ENCODE measurements at regions not wholly inside any gene's neighbourhood (a gene's known extent, or its start where the extent isn't known, plus 50 kb on each side); places are given as distances from the start of the nearest gene placed in this dataset.

- Mint-ChIP-seq H3K36me3 (ENCODE audit: low read depth) (no peaks in the 10 kb centered on the region), H3K27ac (no peak overlapping the region), H3K4me1 (no peaks in the 10 kb centered on the region), H3K9me3 (no peaks in the 10 kb centered on the region), H3K4me3 (no peak overlapping the region), H3K27me3 (ENCODE audit: low read depth) (no peaks in the 10 kb centered on the region)
- no peak for TF ChIP-seq CTCF (IDR thresholded peaks at IDR 0.05; ENCODE audit: unreplicated experiment in 3 of 3)
Measured at GRCh38 chr4:35052546-35052945, 1191.8 kb downstream of the ARAP2 start.

DNA sequence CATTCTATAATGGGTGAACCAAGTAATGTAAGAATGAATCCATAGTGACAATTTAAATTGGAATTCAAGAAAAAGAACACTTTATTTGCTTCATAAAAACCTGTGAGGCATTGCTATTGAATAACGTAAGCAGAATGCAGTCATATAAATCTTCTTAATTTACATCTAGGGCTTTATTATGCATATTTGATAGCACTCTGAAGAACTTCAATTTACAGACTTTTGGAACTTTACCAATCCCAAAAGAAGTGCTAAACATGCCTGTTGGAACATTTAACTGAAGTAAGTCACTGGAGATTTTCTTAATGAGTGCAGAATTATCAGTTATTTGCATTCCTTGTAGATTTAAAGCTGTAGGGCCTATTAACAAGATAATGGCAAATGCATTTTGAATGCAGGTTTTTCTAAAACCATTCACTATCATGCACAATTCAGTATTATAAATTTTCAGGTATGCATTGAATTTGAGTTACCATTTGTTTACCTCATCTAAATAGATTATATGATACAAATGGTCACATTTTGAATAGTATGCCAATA is 1181.2 kb downstream of the ARAP2 start:
- Mint-ChIP-seq H3K27ac (no peak overlapping the region), H3K9me3 (no peaks in the 10 kb centered on the region), H3K4me1 (no peaks in the 10 kb centered on the region), H3K27me3 (ENCODE audit: low read depth) (no peaks in the 10 kb centered on the region), H3K4me3 (no peak overlapping the region), H3K36me3 (ENCODE audit: low read depth) (no peaks in the 10 kb centered on the region)
- TF ChIP-seq CTCF (IDR thresholded peaks at IDR 0.05; ENCODE audit: unreplicated experiment in 3 of 3) = no peak

DNA sequence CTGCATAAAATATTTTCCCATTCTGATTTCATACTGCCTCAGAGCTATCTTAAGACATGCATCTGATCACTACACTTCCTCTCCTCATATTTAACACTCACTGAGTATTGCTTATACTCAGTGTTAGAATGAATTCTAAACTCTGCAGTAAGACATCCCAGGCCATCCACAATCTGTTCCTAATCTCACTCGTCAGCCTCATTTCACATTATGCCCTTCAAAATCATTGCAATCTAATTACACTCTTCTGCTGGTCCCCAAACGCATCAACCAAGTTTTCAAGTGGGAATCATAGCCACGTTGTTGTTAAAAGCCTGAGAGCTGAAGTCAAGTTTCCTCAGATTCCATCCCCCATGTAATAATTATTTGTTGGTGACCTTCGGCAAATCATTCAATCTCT is 1177.9 kb downstream of the ARAP2 start:
- TF ChIP-seq CTCF (IDR thresholded peaks at IDR 0.05; ENCODE audit: unreplicated experiment in 3 of 3) = no peak
- no peak overlapping the region for H3K4me3 Mint-ChIP-seq
- no peaks in the 10 kb centered on the region for H3K4me1 Mint-ChIP-seq
- H3K27me3 Mint-ChIP-seq (ENCODE audit: low read depth) = no peaks in the 10 kb centered on the region
- no peak overlapping the region for H3K27ac Mint-ChIP-seq
- no peaks in the 10 kb centered on the region for H3K9me3 Mint-ChIP-seq
- no peaks in the 10 kb centered on the region for H3K36me3 Mint-ChIP-seq (ENCODE audit: low read depth)

GRCh38 chr4:35080799-35081198 is 1163.5 kb downstream of the ARAP2 start:
- no peak overlapping the region for H3K27ac Mint-ChIP-seq
- H3K36me3 Mint-ChIP-seq (ENCODE audit: low read depth) = no peaks in the 10 kb centered on the region
- H3K4me1 Mint-ChIP-seq = no peaks in the 10 kb centered on the region
- no peaks in the 10 kb centered on the region for H3K27me3 Mint-ChIP-seq (ENCODE audit: low read depth)
- no peaks in the 10 kb centered on the region for H3K9me3 Mint-ChIP-seq
- no peak overlapping the region for H3K4me3 Mint-ChIP-seq
- no peak for TF ChIP-seq CTCF (IDR thresholded peaks at IDR 0.05; ENCODE audit: unreplicated experiment in 3 of 3)

GRCh38 chr4:35087218-35087617 is 1157.1 kb downstream of the ARAP2 start:
- no peak for TF ChIP-seq CTCF (IDR thresholded peaks at IDR 0.05; ENCODE audit: unreplicated experiment in 3 of 3)
- H3K4me1 Mint-ChIP-seq = no peaks in the 10 kb centered on the region
- H3K27me3 Mint-ChIP-seq (ENCODE audit: low read depth) = no peaks in the 10 kb centered on the region
- no peaks in the 10 kb centered on the region for H3K36me3 Mint-ChIP-seq (ENCODE audit: low read depth)
- H3K27ac Mint-ChIP-seq = no peak overlapping the region
- no peaks in the 10 kb centered on the region for H3K9me3 Mint-ChIP-seq
- no peak overlapping the region for H3K4me3 Mint-ChIP-seq

DNA sequence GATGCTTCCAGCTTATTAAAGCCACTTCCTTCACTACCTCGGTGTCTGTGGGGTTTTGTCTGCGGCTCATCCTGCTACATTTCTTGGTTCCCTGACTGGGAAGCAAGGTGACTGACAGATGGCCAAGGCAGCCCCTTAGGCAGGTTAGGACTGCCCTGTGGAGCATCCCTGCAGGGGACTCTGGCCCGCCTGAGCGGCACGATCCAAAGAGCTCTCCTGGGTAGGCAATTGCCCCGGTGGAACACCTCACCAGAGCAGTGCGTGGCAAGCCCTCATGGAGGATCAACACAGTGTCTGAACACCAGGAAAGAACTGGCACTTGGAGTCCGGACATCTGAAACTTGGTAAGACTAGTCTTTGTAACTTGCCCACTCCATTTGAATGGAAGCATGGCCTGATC is 1143.4 kb downstream of the ARAP2 start:
- Mint-ChIP-seq H3K27ac (no peak overlapping the region), H3K27me3 (ENCODE audit: low read depth) (no peaks in the 10 kb centered on the region), H3K4me1 (no peaks in the 10 kb centered on the region), H3K4me3 (no peak overlapping the region), H3K9me3 (no peaks in the 10 kb centered on the region), H3K36me3 (ENCODE audit: low read depth) (no peaks in the 10 kb centered on the region)
- TF ChIP-seq CTCF (IDR thresholded peaks at IDR 0.05; ENCODE audit: unreplicated experiment in 3 of 3) = no peak

Measured in nephron (organoid).